ENCODE measurements at regions not wholly inside any gene's neighbourhood (a gene's known extent, or its start where the extent isn't known, plus 50 kb on each side); places are given as distances from the start of the nearest gene placed in this dataset.

GRCh38 chr5:144831650-144832049 is 661.0 kb downstream of the KCTD16 start:
- Histone ChIP-seq H4K20me1 (no peaks in the 10 kb centered on the region), H3K36me3 (no peaks in the 10 kb centered on the region), H3K4me1 (peaks cover 0 to 13% (median 0%) of the 10 kb centered on the region in 10 experiments; a peak in 5 of 20 replicates), H3K4me3 (no peak overlapping the region), H3K9me3 (replicated peaks in 1 of 11) (0 out of 22 replicates have a peak, but pooled peaks cover 0 to 8% (median 0%) of the 10 kb centered on the region in 11 experiments), H3K27me3 (no peaks in the 10 kb centered on the region), H3K9ac (no peak overlapping the region), H3K4me2 (no peak overlapping the region), H3K27ac (no peak overlapping the region)
- no peak for TF ChIP-seq Cebpa-rat (IDR thresholded peaks at IDR 0.05)

GRCh38 chr5:144822503-144822902 is 651.8 kb downstream of the KCTD16 start:
- H3K4me3 ChIP-seq = no peak overlapping the region
- TF ChIP-seq Cebpa-rat (IDR thresholded peaks at IDR 0.05) = no peak

GRCh38 chr5:144820278-144820677 is 649.6 kb downstream of the KCTD16 start:
- Histone ChIP-seq H3K9ac (no peak overlapping the region), H3K36me3 (no peaks in the 10 kb centered on the region), H3K4me3 (no peak overlapping the region), H4K20me1 (no peaks in the 10 kb centered on the region), H3K4me1 (no peaks in the 10 kb centered on the region; a peak in 1 of 20 replicates), H3K27me3 (no peaks in the 10 kb centered on the region), H3K9me3 (replicated peaks in 1 of 11) (peaks cover 0 to 8% (median 0%) of the 10 kb centered on the region in 11 experiments; a peak in 1 of 22 replicates), H3K27ac (no peak overlapping the region), H3K4me2 (no peak overlapping the region)
- no peak for TF ChIP-seq Cebpa-rat (IDR thresholded peaks at IDR 0.05)

More at GRCh38 chr5:144822503-144822902, 651.8 kb downstream of the KCTD16 start:
- Histone ChIP-seq H3K9ac (no peak overlapping the region), H4K20me1 (no peaks in the 10 kb centered on the region), H3K27ac (no peak overlapping the region), H3K9me3 (replicated peaks in 1 of 11) (no peaks in the 10 kb centered on the region), H3K4me2 (no peak overlapping the region), H3K36me3 (no peaks in the 10 kb centered on the region), H3K4me1 (no peaks in the 10 kb centered on the region; a peak in 1 of 20 replicates), H3K27me3 (no peaks in the 10 kb centered on the region)

GRCh38 chr5:144815131-144815530 is 644.5 kb downstream of the KCTD16 start:
- no peak for TF ChIP-seq Cebpa-rat (IDR thresholded peaks at IDR 0.05)
- Histone ChIP-seq H4K20me1 (no peaks in the 10 kb centered on the region), H3K27me3 (no peaks in the 10 kb centered on the region), H3K9me3 (replicated peaks in 1 of 11) (peaks cover 0 to 8% (median 0%) of the 10 kb centered on the region in 11 experiments; a peak in 2 of 22 replicates), H3K9ac (no peak overlapping the region), H3K4me2 (no peak overlapping the region), H3K4me1 (no peaks in the 10 kb centered on the region), H3K4me3 (no peak overlapping the region), H3K27ac (no peak overlapping the region), H3K36me3 (no peaks in the 10 kb centered on the region)

- no peaks in the 10 kb centered on the region for H4K20me1 ChIP-seq
- no peak for TF ChIP-seq Cebpa-rat (IDR thresholded peaks at IDR 0.05)
Measured at GRCh38 chr5:144812763-144813162, 642.1 kb downstream of the KCTD16 start.

GRCh38 chr5:144800169-144800568 is 629.5 kb downstream of the KCTD16 start:
- Histone ChIP-seq H3K27ac (no peak overlapping the region), H3K9me3 (replicated peaks in 1 of 11) (no peaks in the 10 kb centered on the region), H3K4me1 (no peaks in the 10 kb centered on the region), H4K20me1 (no peaks in the 10 kb centered on the region), H3K36me3 (no peaks in the 10 kb centered on the region), H3K9ac (no peak overlapping the region), H3K27me3 (no peaks in the 10 kb centered on the region), H3K4me2 (no peak overlapping the region), H3K4me3 (no peak overlapping the region)
- no peak for TF ChIP-seq Cebpa-rat (IDR thresholded peaks at IDR 0.05)

More at GRCh38 chr5:144812763-144813162, 642.1 kb downstream of the KCTD16 start:
- no peaks in the 10 kb centered on the region for H3K27me3 ChIP-seq
- peaks cover 0 to 12% (median 0%) of the 10 kb centered on the region in 11 experiments; a peak in 7 of 22 replicates for H3K9me3 ChIP-seq (replicated peaks in 1 of 11)
- no peaks in the 10 kb centered on the region for H3K36me3 ChIP-seq
- no peak overlapping the region for H3K9ac ChIP-seq
- H3K4me3 ChIP-seq = no peak overlapping the region
- H3K27ac ChIP-seq = no peak overlapping the region
- H3K4me1 ChIP-seq = no peaks in the 10 kb centered on the region
- no peak overlapping the region for H3K4me2 ChIP-seq

- H3K36me3 ChIP-seq = no peaks in the 10 kb centered on the region
- no peak overlapping the region for H3K9ac ChIP-seq
- no peaks in the 10 kb centered on the region for H3K4me1 ChIP-seq
- H3K27me3 ChIP-seq = no peaks in the 10 kb centered on the region
- no peak overlapping the region for H3K4me2 ChIP-seq
- H3K9me3 ChIP-seq (replicated peaks in 1 of 11) = no peaks in the 10 kb centered on the region
- H3K4me3 ChIP-seq = no peak overlapping the region
- no peaks in the 10 kb centered on the region for H4K20me1 ChIP-seq
- H3K27ac ChIP-seq = no peak overlapping the region
- no peak for TF ChIP-seq Cebpa-rat (IDR thresholded peaks at IDR 0.05)
Measured at GRCh38 chr5:144798595-144798994, 627.9 kb downstream of the KCTD16 start.

- Histone ChIP-seq H3K4me3 (no peak overlapping the region), H4K20me1 (no peaks in the 10 kb centered on the region), H3K27ac (no peak overlapping the region), H3K4me2 (no peak overlapping the region), H3K27me3 (no peaks in the 10 kb centered on the region), H3K9ac (no peak overlapping the region), H3K9me3 (replicated peaks in 1 of 11) (peaks cover 0 to 15% (median 7%) of the 10 kb centered on the region in 11 experiments; a peak in 7 of 22 replicates), H3K4me1 (no peaks in the 10 kb centered on the region), H3K36me3 (no peaks in the 10 kb centered on the region)
- no peak for TF ChIP-seq Cebpa-rat (IDR thresholded peaks at IDR 0.05)
Measured at GRCh38 chr5:144794922-144795321, 624.2 kb downstream of the KCTD16 start.

GRCh38 chr5:144788556-144788955 is 617.9 kb downstream of the KCTD16 start:
- H4K20me1 ChIP-seq = no peaks in the 10 kb centered on the region
- peaks cover 0 to 15% (median 7%) of the 10 kb centered on the region in 11 experiments; a peak in 7 of 22 replicates for H3K9me3 ChIP-seq (replicated peaks in 1 of 11)
- H3K4me1 ChIP-seq = no peaks in the 10 kb centered on the region
- no peak overlapping the region for H3K9ac ChIP-seq
- no peaks in the 10 kb centered on the region for H3K36me3 ChIP-seq
- H3K4me3 ChIP-seq = no peak overlapping the region
- H3K27ac ChIP-seq = no peak overlapping the region
- H3K27me3 ChIP-seq = no peaks in the 10 kb centered on the region
- TF ChIP-seq Cebpa-rat (IDR thresholded peaks at IDR 0.05) = no peak
- H3K4me2 ChIP-seq = no peak overlapping the region

- Histone ChIP-seq H3K27ac (no peak overlapping the region), H3K36me3 (no peaks in the 10 kb centered on the region), H3K27me3 (no peaks in the 10 kb centered on the region), H3K4me2 (no peak overlapping the region), H3K4me3 (no peak overlapping the region), H3K9ac (no peak overlapping the region), H3K4me1 (no peaks in the 10 kb centered on the region), H4K20me1 (no peaks in the 10 kb centered on the region), H3K9me3 (replicated peaks in 1 of 11) (peaks cover 0 to 15% (median 7%) of the 10 kb centered on the region in 11 experiments; a peak in 7 of 22 replicates)
- TF ChIP-seq Cebpa-rat (IDR thresholded peaks at IDR 0.05) = no peak
Measured at GRCh38 chr5:144788046-144788445, 617.4 kb downstream of the KCTD16 start.

All from BLaER1 treated with 17β-estradiol and CSF1 and Interleukin-3, amounts not matched to agents 10 nM and 100 nM (cell line).